GM21529 (cell line): ENCODE measurements at regions not wholly inside any gene's neighbourhood (a gene's known extent, or its start where the extent isn't known, plus 50 kb on each side); places are given as distances from the start of the nearest gene placed in this dataset.
A peak's percentile ranks its signal among the peaks of the same experiment; 100 is the strongest.
"Not testable (repeated sequence)": the region's sequence is repeated elsewhere in the genome, so short reads cannot be mapped to it uniquely, and the experiment has no call there.

Experiments used
- ATAC-seq: cut with Tn5 transposase; IDR thresholded peaks from one replicate; pipeline ENCODE4 v1.9.1; 2021; ENCODE audit not compliant: unreplicated experiment

GRCh38 chr4:103499094-103499493, 220.7 kb downstream of the TACR3 start:
- ATAC-seq = no peak

- peak; percentile 91 for ATAC-seq
These were observed 221.4 kb downstream of the TACR3 start for GRCh38 chr4:103498161-103499070.

DNA sequence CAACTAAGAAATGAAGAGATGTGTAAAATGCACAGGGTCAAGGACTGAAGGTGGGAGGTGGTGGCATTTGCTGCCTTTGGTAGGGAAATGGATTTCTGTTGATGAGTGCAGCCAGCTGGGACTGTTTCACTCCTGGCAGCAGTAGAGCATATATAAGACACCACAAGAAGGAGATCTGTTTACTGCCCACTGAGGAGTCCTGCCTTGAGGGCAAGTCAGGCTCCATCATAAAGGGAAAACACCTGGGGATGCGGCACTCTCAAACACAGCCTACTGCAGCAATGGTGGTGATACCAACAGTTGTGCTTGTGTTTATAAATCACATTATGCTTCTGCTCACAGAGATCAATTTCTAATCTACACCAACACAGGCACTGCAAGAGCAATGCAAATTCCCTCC, 222.1 kb downstream of the TACR3 start:
- ATAC-seq = peak; percentile 48

- no peak for ATAC-seq
These were observed 223.0 kb downstream of the TACR3 start for GRCh38 chr4:103496800-103497199.

- ATAC-seq = no peak
These were observed 226.2 kb downstream of the TACR3 start for GRCh38 chr4:103493450-103494159.

DNA sequence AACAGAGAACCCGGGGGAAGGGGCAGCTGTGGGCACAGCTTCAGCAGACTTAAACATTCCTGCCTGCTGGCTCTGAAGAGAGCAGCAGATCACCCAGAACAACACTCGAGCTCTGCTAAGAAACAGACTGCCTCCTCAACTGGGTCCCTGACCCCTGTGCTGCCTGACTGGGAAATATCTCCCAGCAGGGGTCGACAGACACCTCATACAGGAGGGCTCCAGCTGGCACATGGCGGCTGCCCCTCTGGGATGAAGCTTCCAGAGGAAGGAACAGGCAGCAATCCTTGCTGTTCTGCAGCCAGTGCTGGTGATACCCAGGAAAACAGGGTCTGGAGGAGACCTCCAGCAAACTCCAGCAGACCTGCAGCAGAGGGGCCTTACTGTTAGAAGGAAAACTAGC, 234.5 kb downstream of the TACR3 start:
- not testable (repeated sequence) for ATAC-seq

DNA sequence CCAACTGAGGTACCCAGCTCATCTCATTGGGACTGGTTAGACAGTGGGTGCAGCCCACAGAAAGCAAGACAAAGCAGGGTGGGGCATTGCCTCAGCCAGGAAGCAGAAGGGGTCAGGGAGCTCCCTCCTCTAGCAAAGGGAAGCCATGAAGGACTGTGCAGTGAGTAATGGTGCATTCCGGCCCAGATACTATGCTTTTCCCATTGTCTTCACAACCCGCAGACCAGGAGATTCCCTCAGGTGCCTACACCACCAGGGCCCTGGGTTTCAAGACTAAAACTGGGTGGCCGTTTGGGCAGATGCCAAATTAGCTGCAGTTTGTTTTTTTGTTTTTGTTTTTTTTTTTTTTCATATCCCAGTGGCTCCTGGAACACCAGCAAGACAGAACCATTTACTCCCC, 235.3 kb downstream of the TACR3 start:
- ATAC-seq = no peak

DNA sequence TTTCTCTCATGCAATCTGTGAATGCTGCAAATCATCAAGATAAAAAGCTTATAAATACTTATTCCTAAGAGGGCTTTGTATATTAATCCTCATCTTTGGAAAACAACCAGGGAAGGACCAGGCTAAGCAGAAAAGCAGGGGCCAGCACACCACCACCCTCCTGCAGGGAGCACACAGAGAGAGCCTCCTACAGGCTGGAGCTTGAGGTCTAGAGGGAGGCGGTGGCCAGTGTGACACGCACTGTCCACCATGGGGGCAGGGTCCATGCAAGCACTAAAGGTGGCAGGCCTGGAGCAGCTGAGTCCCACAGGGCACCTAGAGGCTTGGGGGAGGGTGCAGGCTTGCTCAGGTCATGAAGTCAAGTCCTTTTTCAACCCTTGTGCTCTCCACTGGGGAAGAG, 236.9 kb downstream of the TACR3 start:
- ATAC-seq = no peak

DNA sequence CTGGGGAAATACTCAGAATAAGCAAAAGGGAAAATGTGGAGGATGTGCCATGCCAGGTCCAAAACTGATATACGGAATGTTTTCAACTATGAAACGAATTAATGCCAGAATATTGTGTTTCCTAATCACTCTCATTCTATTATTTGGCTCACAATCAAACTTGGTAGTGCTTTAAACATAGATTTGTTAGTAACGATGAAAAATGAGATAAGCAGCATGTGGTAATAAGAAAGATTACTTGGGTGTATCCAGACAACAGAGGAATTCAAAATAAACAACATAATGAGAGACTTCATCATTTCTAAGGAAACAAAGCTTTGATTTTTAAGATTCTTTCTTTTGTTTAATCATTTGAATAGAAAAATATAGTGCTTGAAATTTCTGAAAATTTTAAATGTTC, 237.3 kb downstream of the TACR3 start:
- no peak for ATAC-seq

DNA sequence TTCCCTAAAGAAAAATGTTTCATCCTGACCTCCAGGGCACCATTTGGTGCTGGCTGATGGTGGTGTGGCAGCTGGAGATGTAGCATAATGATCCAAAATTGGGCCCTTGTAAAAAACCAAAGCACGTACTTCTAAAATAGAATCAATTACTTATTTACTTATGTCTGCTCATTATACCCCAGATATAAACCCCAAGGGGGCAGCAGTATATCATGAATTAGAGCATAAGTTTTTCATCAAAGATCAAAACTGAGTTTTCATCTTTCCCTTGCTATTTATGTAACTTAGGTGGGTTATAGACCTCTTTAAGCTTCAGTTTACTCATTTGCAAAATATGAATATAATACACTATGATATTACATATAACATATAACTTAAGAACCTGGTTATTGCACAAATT, 241.1 kb downstream of the TACR3 start:
- no peak for ATAC-seq

- no peak for ATAC-seq
These were observed 241.6 kb downstream of the TACR3 start for GRCh38 chr4:103478210-103478609.

DNA sequence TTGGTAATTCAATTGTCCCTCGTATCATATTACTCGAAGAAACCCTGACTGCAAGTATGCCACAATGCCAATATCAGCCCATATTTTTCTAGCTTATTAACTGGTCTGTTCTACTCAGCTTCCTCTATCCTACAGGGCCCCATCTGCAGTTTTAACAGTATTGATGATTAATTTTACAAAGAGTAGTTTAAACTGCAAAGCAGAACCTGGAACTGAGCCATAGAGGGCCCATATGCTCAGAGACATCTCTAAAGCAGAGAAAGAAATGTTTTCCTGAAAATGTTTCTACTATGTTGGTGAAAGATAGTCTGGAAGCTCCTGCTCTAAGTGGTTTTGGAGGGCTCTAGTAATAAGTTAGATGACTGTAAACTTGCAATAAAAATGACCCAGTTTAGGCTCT, 259.4 kb upstream of the CENPE start:
- no peak for ATAC-seq

GRCh38 chr4:103451341-103451740, 253.2 kb upstream of the CENPE start:
- no peak for ATAC-seq

- no peak for ATAC-seq
These were observed 252.6 kb upstream of the CENPE start for GRCh38 chr4:103450693-103451092.

GRCh38 chr4:103449296-103450023, 251.3 kb upstream of the CENPE start:
- ATAC-seq = no peak

GRCh38 chr4:103445377-103445776, 247.2 kb upstream of the CENPE start:
- no peak for ATAC-seq

DNA sequence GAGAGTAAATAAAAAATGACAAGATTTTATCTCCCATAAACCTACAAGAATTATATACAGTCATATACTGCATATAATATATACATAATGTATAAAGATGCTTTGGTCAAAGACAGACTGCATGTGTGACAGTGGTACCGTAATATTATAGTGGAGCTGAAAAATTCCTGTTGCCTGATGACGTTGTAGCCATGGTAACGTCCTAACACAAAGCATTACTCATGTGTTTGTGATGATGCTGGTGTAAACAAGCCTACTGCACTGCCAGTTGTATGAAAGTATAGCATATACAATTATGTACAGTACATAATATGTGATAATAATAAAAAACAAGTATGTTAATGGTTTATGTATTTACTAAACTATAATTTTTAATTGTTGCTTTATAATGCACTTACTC, 245.2 kb upstream of the CENPE start:
- ATAC-seq = no peak

DNA sequence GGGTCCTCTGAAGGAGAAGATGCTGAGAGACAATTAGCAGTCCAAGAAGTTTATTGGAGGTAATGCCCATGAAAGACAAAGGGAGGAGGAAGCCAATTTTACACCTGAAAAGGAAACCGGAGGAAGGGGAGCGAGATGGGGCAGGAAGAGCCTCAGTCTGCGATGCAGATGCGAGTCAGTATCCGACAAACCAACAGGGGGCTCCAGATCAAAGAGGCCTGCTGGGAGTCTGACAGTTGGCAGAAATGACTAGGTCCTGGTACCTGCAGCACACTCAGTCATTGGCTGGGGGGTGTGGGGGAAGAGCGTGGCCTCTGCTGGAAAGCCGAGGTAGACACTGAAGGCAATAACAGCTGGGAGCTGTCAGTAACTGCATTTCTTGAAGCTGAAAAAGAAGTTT, 231.1 kb upstream of the CENPE start:
- peak; percentile 84 for ATAC-seq

DNA sequence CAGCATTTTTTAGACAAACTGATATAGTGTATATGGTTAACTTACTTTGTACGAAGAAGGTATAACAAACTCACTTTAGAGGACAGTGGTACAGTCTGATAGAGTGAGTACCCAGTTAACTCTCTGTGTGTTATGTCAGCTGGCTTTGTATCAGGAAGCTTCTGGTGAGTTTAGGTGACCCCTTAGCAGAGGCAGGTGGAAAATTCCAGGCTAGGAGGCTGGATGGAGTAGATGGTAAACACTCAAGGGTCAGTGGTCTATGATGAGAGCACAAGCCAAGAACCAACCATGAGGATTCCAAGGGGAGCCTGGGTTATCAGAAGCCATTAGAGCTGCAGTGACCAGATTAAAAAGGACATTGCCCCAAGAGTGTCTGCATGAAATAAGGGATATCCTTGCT, 227.3 kb upstream of the CENPE start:
- no peak for ATAC-seq

DNA sequence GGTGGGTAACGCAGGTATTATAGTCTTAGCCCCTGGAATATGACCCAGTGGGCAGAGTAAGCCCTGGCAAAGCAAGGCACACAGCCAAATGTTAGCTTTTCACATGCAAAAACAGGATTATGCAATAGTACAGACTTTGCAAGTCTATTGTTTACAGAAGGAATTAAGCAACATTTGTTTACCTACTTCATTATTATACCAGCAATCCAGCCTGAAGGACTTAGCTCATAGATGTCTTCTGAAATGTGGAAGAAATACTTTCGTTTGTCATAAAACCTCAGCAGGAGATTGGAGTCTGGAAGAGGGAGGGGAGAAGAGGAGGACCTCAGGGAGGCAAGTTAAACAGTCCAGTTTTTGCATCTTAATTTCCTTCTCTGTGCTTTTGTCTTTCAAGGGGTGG, 226.7 kb upstream of the CENPE start:
- no peak for ATAC-seq

GRCh38 chr4:103423261-103423660, 225.1 kb upstream of the CENPE start:
- no peak for ATAC-seq
